IPS-15b (cell line): ENCODE measurements at regions not wholly inside any gene's neighbourhood (a gene's known extent, or its start where the extent isn't known, plus 50 kb on each side); places are given as distances from the start of the nearest gene placed in this dataset.
"Not testable (repeated sequence)": the region's sequence is repeated elsewhere in the genome, so short reads cannot be mapped to it uniquely, and the experiment has no call there.

ENCODE experiments used
- H3K27me3 ChIP-seq: one replicate; pipeline ENCODE4 v1.6.1; 2013; ENCODE audit warnings: low read length; ENCODE audit not compliant: control insufficient read depth, insufficient read depth
- H3K36me3 ChIP-seq: one replicate; pipeline ENCODE4 v1.6.1; 2013; ENCODE audit warnings: low read length; ENCODE audit not compliant: control insufficient read depth, insufficient read depth
- H3K4me1 ChIP-seq: one replicate; pipeline ENCODE4 v1.6.1; 2013; ENCODE audit warnings: mild to moderate bottlenecking, low read length; ENCODE audit not compliant: control insufficient read depth, insufficient read depth
- H3K4me3 ChIP-seq: one replicate; pipeline ENCODE4 v1.5.1; 2013; ENCODE audit warnings: low read depth, low read length
- H3K9ac ChIP-seq: one replicate; pipeline ENCODE4 v1.6.1; 2013; ENCODE audit warnings: low read depth, mild to moderate bottlenecking, low read length
- H3K9me3 ChIP-seq: one replicate; pipeline ENCODE4 v1.6.1; 2013; ENCODE audit warnings: mild to moderate bottlenecking, low read length; ENCODE audit not compliant: control insufficient read depth, insufficient read depth

DNA sequence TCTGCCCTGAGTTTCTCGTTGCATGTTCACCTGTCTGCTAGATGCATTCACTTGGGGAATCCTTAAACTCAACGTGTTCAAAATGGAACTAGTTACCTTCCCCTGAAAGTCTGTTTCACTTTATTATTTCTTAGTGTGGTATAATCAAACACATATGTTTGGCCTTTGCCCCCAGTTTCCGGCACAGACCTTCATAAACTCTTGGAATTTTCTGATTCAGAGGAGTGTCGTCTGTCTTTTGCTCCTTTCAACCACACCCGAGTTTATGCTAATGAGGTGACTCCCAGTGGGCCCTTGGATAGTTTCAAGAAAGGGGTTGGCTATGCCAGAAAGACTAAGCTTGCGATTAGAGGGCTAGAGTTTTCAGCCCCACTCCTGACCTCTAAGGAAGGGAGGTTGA lies 198.9 kb downstream of the CDCA7 start:
- Histone ChIP-seq H3K9ac (no peak overlapping the region), H3K4me3 (no peak overlapping the region), H3K9me3 (no peaks in the 10 kb centered on the region), H3K4me1 (no peaks in the 10 kb centered on the region), H3K36me3 (no peaks in the 10 kb centered on the region), H3K27me3 (no peaks in the 10 kb centered on the region)

- Histone ChIP-seq H3K4me1 (no peaks in the 10 kb centered on the region), H3K4me3 (no peak overlapping the region), H3K9ac (no peak overlapping the region), H3K9me3 (no peaks in the 10 kb centered on the region), H3K36me3 (no peaks in the 10 kb centered on the region), H3K27me3 (no peaks in the 10 kb centered on the region)
These were observed 201.2 kb downstream of the CDCA7 start for GRCh38 chr2:173555833-173556232.

DNA sequence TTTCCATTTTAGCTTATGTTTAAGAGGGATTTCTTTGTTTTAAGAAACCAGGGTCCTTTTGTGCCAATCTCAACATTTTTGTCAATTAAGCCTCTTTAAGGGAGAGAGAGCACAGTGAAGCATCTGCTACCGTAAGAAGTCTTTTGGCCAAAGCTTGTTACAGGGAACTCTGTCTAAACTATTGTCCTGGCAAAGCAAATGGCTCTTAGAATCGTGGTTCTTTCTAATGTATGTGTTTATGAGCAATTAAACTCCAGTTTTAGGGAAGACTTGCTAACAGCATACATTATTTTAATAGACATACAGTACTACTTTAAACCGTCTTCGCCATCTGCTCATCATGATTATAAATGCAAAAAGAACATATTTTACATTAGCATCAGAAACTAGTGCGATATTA lies 202.1 kb downstream of the CDCA7 start:
- no peaks in the 10 kb centered on the region for H3K36me3 ChIP-seq
- H3K4me3 ChIP-seq, result no peak overlapping the region
- no peaks in the 10 kb centered on the region for H3K27me3 ChIP-seq
- no peak overlapping the region for H3K9ac ChIP-seq
- no peaks in the 10 kb centered on the region for H3K4me1 ChIP-seq
- no peaks in the 10 kb centered on the region for H3K9me3 ChIP-seq

DNA sequence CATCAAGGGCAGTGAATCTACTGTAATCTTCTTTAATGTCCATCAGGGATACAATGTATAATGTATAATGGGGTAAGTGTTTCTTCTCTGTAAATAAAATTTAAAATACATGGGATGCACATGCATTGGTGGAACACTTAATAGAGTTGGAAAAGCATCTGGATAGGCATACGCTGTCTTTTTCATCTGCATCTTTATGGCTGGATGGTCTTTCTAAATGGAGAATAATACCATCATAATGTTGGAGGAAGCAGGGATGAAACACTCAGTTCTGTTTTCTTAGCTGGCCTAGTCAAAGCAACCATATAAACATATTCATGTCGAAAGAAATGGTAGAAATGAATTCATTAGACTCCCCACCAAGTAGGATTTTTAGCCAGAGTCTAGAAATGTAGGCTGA lies 202.8 kb downstream of the CDCA7 start:
- Histone ChIP-seq H3K4me1 (no peaks in the 10 kb centered on the region), H3K9ac (no peak overlapping the region), H3K36me3 (no peaks in the 10 kb centered on the region), H3K9me3 (no peaks in the 10 kb centered on the region), H3K4me3 (no peak overlapping the region), H3K27me3 (no peaks in the 10 kb centered on the region)

DNA sequence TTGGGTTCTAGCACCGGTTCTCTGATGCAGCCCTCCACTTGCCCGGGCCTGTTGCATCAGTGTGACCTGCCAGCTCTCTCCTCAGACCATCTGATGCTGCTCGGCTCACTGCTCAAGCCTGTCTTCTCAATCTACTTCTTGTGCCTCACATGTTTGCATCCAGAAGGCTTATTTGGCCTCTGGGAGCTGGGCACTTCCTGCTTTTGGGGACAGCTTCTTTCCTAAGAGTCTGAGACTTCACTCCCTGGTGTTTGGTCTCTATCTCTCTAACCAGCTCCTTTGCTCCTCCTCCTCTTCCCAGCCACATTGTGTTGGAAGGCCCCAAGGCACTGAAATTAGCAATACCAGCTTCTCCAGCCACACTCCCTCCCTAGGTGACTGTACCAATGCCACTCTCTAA lies 212.8 kb downstream of the CDCA7 start:
- H3K27me3 ChIP-seq, result no peaks in the 10 kb centered on the region
- H3K4me3 ChIP-seq, result no peak overlapping the region
- H3K9ac ChIP-seq, result no peak overlapping the region
- H3K36me3 ChIP-seq, result no peaks in the 10 kb centered on the region
- H3K4me1 ChIP-seq, result peaks cover 20% of the 10 kb centered on the region
- H3K9me3 ChIP-seq, result no peaks in the 10 kb centered on the region

DNA sequence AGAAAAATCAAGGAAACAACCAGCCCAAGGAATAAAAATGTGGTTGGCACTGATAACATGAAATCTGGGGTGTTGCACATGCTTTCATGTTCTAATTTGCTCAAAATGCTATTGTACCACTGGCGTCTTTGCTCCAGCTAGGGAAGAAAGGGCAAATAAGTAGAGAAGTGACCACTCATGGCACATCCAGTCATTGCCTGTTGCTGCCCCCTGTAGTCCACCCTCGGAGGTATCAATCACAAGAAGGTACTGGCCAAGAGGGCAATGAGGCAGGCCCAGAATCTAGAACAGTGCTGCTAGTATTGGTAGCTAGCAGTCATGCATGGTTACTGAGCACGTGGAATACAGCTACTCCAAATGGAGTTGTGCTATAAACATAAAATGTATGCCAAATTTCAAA lies 213.4 kb downstream of the CDCA7 start:
- Histone ChIP-seq H3K4me1 (peaks cover 20% of the 10 kb centered on the region), H3K4me3 (no peak overlapping the region), H3K9ac (no peak overlapping the region), H3K27me3 (no peaks in the 10 kb centered on the region), H3K36me3 (no peaks in the 10 kb centered on the region), H3K9me3 (no peaks in the 10 kb centered on the region)

GRCh38 chr2:173571021-173571821 lies 216.5 kb downstream of the CDCA7 start:
- peaks cover 20% of the 10 kb centered on the region for H3K4me1 ChIP-seq

GRCh38 chr2:173571887-173572680 lies 217.4 kb downstream of the CDCA7 start:
- Histone ChIP-seq H3K4me1 (peaks cover 20% of the 10 kb centered on the region), H3K36me3 (no peaks in the 10 kb centered on the region), H3K4me3 (no peak overlapping the region), H3K9me3 (no peaks in the 10 kb centered on the region), H3K27me3 (no peaks in the 10 kb centered on the region), H3K9ac (no peak overlapping the region)

More at GRCh38 chr2:173571021-173571821, 216.5 kb downstream of the CDCA7 start:
- no peaks in the 10 kb centered on the region for H3K9me3 ChIP-seq
- peak overlapping the region; percentile 49 for H3K9ac ChIP-seq
- no peaks in the 10 kb centered on the region for H3K27me3 ChIP-seq
- no peak overlapping the region for H3K4me3 ChIP-seq
- no peaks in the 10 kb centered on the region for H3K36me3 ChIP-seq

DNA sequence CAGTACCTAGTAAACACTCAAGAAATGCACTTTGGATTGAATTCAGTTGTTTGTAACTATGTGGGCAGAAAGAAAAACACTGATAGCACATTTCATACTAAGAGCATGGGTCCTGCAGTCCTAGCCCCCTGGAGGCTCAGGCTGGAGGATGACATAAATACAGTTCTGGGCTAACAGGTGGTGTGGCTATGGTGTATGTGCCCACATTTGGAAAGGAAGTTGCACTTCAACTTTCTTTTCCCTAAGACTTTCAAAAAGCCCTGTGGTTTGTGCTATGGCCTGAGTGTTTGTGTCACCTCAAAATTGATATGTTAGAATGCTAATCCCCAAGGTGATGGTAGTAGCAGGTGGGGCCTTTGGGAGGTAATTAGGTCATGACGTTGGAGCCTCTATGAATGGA lies 218.2 kb downstream of the CDCA7 start:
- no peaks in the 10 kb centered on the region for H3K9me3 ChIP-seq
- peaks cover 20% of the 10 kb centered on the region for H3K4me1 ChIP-seq
- H3K4me3 ChIP-seq, result no peak overlapping the region
- H3K9ac ChIP-seq, result no peak overlapping the region
- H3K36me3 ChIP-seq, result no peaks in the 10 kb centered on the region
- H3K27me3 ChIP-seq, result no peaks in the 10 kb centered on the region

GRCh38 chr2:173573782-173574181 lies 219.1 kb downstream of the CDCA7 start:
- H3K4me1 ChIP-seq, result peaks cover 20% of the 10 kb centered on the region
- H3K9ac ChIP-seq, H3K9me3 ChIP-seq, H3K36me3 ChIP-seq, H3K27me3 ChIP-seq, H3K4me3 ChIP-seq: not testable (repeated sequence)

- Histone ChIP-seq H3K9me3 (no peaks in the 10 kb centered on the region), H3K27me3 (no peaks in the 10 kb centered on the region), H3K36me3 (no peaks in the 10 kb centered on the region), H3K4me1 (peaks cover 20% of the 10 kb centered on the region), H3K4me3 (no peak overlapping the region), H3K9ac (no peak overlapping the region)
These were observed 219.8 kb downstream of the CDCA7 start for GRCh38 chr2:173574324-173575112.
